HG03442 (cell line): ENCODE measurements at regions not wholly inside any gene's neighbourhood (a gene's known extent, or its start where the extent isn't known, plus 50 kb on each side); places are given as distances from the start of the nearest gene placed in this dataset.

ENCODE experiments used
- ATAC-seq: cut with Tn5 transposase; IDR thresholded peaks from one replicate; pipeline ENCODE4 v1.9.1; 2021; ENCODE audit warnings: mild to moderate bottlenecking, moderate library complexity; ENCODE audit not compliant: unreplicated experiment

DNA sequence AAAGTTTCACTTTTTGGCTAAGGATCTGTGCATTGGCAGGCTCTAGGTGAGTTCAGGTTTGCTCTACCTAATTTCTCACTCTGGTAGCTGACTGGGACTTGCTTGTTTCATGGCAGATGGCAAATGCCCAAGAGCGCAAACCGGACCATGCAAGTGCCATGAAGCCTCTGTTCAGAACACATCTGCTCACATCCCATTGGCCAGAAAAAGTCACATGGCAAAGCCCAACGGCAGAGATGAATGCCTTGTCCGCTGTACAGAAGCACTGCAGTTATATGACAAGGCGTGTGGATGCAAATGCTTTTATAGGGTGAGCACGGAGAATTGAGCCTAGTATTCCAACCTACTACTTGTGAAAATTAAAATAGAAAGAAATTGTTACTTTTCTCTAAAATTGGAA is 202.2 kb upstream of the HMGA2 start:
- no peak for ATAC-seq

DNA sequence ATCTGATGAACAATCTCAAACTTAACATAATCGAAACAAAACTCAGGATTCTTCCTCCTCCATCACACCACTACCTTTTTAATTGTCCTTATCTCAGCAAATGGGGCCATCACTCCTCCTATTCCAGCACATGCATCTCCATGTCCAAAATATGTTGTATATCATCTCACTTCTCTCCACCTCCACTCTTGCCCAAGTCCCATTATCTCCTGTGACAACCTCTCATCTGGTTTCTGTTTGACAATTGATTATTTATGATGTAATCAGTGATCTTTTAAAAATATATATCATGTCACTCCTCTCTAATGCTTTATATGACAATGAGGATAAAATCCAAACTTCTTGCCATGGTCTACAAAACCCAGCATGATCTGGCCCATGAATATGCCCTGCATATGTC is 200.8 kb upstream of the HMGA2 start:
- no peak for ATAC-seq

DNA sequence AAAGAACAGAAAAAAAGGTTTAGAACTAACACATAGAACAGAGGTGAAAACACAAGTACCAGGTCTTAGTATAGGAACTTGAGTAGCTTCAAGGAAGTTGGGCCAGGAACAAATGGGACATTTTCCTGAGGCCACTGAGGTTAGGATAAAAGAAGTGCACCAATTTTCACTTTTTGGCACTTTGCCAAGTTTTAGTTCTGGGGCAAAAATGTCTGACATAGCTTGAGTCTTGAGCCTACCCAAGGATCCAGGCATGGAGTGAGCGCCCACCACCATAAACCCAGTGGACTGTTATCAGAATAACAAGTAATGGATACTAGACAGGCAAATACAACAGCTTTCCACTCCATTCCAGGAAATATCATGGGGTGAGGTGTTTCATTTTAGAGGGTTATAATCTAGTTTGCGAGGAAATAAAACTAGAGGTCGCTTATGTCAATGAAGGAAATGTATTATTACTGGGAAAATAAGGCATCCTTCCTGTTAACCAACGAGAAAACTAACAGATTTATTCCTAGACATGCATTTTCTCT is 199.7 kb upstream of the HMGA2 start:
- no peak for ATAC-seq

DNA sequence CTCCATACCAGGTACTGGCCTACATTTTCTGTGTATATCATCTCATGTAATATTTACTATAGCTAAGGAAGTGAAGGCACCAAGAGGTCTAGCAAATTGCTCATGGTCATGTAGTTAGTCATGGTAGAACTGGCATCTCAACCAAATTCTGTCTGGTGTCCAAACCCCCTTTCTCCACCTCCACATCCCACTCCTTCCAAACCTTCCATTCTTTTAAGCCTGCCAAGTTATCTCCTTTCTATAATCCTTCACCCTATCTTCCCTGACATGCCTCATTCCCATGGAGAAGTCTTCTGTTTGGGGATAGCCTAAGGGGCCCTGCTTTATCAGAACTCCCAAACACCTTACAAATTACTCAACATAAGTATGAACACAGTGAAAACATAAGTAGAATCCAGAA is 196.2 kb upstream of the HMGA2 start:
- no peak for ATAC-seq

DNA sequence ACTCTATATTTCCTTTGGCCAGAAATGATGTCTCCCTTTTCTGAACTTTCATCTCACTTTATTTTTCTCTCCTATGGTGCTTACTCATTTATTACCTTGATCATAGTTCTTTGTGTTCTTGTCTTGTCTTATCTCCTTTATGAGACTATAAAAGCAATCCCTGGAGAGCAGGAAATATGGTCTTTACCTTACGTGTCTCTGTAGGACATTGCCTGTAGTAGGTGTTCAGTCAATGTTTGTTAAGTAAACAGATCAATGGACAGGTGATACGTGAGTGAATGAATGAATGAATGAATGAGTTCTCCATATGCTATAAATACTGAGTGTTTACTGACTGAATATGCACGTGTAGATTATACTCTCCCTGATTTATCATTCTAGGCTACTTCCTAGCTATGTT is 193.7 kb upstream of the HMGA2 start:
- no peak for ATAC-seq

DNA sequence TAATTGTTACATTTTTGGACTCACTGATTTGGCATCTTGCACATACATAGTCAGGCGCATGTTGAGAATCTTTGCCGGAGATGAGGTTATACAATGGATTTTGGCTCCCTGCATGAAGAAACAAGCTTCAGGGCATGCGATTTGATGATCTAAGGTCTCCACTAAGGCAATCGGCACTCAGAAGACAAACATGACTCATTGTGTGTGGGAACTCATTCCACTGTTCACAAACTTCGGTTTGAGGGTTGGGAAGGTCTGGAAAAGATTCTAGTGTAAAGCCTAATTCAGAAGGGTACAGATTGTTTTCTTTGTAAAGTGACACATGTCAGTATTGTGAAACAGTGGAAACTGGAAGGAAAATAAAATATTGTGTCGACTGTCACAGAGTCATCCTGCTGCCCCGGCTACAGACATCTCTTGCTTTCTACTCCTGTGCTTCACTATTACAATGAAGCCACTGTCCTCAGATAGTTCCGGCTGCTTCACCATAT is 192.6 kb upstream of the HMGA2 start:
- no peak for ATAC-seq

DNA sequence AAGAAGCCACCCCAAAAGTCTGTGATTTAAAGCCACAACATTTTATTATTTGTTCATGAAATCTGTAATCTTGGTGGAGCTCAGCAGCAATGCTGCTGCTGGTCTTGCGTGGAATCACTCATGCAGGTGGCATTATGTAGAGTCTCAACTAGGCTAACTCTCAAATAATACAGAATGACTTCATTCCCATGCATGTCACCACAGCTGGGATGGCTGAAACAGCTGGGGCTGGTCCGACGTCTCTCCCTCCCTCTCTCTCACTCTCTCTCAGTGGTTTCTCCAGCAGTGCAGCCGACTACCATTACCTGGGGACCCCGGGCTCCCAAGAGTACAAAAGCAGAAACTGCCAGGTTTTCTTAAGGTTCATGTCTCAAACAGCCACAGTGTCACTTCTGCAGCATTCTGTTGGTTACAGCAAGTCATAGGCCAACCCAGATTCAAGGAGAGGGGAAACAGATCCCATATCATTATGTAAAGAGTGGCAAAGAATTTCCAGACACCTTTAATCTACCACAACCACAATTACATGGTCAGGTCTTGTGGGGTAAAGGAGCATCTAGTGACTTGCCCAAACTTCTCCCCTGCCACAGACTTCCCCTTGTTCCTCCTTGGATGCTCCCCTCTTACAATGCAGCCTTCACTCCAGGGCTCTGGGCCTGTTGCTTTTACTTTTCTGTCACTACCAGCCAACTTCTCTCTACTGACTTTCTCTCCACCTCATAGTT is 192.0 kb upstream of the HMGA2 start:
- ATAC-seq = no peak

DNA sequence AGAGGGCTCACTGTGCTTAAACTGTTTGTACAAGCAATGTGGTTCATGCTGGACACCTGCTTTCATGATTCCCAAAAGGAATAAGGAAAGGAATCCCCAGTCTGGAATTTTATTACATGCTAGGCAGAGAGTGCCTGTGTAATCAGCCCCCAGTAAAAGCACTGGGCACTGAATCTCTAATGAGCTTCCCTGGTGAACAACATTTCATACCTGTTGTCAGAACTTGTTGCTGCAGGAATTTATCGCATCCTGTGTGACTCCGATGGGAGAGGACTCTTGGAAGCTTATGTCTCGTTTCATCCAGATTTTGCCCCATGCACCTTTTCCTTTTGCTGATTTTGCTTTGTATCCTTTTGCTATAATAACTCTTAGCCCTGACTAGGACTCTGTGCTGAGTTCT is 190.2 kb upstream of the HMGA2 start:
- ATAC-seq = no peak

DNA sequence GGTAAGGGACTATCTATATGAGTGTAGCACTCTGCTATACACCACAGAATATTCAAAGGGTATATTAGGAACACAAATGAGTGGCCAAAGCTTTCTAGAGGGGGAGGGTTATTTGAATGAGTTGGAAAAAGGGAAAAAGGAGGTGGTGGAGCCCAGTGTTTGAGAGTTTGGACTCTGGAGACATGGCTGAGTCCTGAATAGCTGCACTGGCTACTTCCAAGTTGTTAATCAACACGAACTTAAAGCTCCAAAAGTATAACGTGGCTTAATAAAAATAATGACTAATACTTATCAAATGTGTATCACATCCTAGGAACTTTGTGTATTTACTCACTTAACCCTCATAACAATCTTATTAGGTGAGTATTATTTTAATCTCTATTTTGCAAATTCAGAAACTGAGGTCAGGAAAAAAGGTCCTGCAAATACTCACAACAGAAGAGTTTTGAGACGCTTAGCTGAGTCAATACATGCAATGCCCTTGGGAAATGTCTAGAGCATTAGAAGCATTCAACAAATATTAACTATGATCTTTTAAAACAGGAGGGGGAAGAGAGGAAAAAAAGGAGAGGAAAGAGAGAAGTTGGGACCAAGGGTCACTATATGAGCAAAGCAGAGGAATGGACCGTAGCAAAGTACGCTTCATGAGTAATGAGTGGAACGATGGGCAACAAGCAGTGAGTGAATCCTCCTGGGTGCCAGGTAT is 189.5 kb upstream of the HMGA2 start:
- no peak for ATAC-seq

DNA sequence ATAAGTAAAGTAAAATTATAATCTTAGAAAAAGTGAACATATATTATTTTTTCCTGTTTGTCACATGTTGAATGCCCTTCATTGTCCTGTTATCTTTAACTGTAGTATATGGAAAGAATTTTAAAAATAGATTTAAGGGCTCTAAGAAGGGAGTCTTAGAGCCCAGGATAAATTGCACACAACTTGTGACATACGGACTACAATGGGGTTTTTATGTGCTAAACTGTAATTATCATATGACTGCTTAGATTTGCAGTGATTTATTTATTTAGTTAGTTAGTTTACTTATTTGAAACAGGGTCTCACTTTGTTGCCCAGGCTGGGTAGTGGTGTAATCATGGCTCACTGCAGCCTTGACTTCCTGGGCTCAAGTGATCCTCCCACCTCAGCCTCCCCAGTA is 187.8 kb upstream of the HMGA2 start:
- ATAC-seq = no peak

DNA sequence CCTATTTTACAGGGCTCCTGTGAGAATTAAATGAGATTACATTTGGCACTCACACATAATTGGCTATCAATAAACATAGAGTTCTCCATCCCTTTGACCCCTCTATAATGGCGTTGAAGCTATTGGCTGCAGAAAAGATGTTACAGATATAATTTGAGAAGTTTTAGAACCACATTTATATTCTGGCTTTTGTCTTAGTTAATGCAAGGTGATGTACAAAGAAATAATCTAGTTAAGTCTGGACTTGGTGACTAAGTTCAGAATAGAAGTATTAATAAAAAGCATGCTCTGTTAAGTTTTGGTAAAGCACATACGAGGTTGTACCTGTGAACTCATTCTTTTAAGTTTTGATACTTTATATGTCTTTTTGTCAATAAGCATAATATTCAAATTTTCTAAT is 187.1 kb upstream of the HMGA2 start:
- no peak for ATAC-seq

DNA sequence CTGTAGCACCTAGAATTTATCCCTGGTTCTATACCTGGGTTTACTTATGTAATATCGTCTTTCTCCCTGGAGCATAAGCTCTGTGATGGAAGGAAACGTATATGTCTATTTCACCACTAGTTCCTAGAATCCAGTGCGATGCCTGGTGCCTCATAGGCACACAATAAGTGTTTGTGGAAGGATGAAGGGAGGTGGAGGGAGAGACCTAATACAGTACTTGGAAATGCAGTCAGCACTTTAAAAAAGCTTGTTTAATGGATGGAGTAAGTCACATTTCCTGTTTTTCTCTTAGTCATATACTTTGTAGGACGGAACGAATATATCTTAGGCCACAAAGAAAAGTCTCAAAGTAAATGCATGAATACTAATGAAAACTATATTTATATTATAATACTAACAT is 186.5 kb upstream of the HMGA2 start:
- no peak for ATAC-seq

DNA sequence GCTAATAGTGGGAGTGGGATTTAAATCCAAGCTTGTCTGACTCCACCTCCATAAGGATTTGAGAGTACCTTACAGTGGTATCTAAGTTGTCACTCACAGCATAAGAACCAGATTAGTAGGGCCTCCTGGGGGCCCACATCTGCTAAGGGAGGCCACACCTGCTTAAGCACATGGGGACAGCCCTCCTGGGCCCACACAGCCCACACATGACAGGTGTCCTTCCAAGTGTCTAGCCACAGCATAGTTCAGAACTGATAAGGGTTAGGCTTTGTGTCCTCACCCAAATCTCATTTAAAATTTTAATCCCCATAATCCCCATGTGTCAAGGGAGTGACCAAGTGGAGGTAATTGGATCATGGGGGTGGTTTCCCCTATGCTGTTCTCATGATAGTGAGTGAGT is 186.0 kb upstream of the HMGA2 start:
- no peak for ATAC-seq

DNA sequence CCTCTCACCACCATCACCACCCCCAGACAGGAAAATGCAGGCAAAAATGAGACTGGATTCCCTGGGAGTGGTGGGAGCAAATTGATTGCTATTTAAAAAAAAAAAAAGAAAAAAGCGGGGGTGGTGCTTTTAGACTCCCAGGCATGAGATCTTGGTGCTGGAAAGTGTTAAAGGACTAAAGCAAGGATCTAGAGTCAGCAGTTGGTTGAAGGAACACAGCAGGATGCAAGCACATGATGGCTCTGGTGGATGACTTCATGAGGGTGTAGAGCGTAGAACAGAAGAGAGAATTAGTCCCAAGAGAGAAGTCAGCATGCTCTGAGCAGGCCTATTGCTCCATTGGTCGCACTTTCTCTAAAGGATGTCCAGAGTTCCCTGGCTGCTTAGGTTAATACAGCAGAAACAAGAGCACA is 183.8 kb upstream of the HMGA2 start:
- ATAC-seq = no peak

DNA sequence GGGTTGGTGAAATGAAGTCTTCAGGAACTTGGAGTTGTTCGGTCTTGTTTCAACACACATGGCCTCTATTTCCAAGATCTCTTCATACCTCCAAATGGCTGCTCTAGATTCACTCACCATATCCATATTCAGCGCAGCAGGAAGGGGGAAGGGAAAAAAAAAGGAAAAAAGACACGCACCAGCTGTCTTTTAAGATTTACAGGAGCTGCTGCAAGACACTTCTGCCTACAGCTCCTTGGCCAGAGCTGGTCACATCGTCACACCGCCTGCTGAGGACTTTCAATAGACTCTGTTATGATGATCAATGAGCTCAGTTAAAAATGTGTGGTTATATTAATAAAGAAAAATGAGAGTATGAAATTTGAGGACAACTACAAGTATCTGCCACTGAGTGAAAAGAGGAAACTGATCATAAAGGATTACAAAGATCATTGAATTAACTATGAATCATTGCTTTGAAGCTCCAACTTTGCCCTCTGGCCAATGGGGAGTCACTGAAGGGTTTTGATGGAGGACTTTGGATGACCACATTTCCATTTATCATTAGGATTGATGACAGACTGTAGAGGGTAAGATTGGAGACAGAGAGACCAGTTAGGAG is 182.1 kb upstream of the HMGA2 start:
- no peak for ATAC-seq

DNA sequence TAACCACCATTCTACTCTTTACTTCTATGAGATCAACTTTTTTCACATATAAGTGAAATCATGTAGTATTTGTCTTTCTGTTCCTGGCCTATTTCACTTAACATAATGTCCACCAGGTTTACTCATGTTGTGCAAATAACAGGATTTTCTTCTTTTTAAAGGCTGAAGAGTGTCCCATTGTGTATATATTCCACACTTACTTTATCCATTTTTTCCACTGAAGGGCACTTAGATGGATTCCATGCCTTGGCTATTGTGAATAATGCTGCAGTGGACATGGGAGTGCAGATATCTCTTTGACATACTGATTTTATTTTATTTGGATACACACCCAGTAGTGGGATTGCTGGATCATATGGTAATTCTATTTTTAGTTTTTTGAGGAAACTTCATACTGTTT is 181.1 kb upstream of the HMGA2 start:
- ATAC-seq = no peak

DNA sequence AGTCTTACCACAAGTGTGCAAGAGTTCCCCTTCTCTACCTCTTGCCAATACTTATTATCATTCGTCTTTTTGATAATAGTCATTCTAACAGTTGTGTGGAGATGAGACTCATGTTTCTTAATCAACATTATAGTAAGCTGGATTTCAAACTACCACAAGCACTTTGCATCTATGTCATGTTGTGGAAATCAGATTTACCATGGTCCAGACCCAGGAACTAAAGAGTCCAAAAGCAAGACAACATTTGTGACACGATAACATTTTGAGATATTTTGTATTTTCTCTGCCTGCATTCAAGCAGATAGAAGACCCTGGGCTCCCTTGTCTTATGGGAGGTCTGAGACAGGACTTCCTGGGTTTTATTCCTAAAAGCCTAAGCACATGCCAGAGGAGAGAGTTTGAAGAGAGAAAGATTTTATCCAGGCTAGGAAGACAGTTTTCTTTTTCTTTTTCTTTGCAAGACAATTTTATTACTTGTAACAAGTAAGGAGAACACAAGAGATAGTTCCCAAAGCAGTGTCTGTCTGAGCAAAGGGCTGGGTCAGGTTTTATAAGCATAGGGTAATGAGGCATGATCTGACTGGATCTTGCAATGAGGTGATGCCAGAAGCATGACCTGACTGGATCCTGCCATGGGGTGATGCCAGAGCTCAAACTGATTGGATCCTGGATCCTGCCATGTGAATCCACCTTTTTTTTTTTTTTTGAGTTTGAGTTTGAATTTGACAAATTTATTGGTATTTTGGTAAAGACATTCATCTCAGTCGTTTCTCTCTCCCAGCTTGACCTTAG is 180.5 kb upstream of the HMGA2 start:
- ATAC-seq = no peak

DNA sequence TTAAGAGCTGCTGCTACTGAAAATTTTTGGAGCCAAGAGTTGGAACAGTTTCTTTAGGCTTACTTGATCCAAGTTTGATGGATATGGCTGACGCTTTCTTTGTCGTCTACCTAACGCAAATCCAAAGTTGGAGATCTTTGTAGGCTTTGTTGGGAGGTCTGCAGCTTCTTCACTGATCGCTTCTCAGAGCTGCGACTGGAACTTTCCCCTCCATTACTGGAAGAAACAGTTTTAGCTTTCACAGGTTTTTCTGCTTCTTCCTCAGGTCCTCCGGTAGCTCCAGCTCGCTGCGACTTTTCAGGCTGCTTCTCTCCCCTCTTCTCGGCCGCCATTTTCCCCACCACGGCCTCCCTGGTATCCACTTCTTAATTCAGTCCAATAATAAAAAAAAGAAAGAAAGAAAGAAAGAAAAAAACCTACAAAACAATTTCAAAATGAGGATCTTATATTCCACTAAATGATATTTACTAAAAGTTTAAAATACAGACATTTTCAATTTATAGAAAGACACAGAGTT is 178.1 kb upstream of the HMGA2 start:
- no peak for ATAC-seq

DNA sequence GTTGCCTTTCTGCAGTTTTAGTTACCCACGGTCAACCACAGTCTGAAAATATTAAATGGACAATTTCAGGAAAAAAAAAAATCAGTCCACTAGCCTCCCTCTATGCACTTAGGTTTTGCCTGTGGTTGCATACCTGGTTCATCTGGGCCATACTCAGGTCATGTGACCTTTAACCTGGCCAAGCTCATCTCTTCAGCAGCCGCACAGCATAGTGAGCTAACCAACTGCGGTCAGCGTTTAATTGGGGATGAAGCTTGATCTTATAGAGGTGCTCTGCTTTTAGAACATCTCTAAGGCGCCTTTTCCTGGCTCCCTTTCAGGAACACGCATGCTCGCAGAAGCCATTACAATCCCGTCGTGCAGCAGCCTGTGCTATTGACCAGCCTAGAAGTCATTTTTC is 177.2 kb upstream of the HMGA2 start:
- no peak for ATAC-seq

DNA sequence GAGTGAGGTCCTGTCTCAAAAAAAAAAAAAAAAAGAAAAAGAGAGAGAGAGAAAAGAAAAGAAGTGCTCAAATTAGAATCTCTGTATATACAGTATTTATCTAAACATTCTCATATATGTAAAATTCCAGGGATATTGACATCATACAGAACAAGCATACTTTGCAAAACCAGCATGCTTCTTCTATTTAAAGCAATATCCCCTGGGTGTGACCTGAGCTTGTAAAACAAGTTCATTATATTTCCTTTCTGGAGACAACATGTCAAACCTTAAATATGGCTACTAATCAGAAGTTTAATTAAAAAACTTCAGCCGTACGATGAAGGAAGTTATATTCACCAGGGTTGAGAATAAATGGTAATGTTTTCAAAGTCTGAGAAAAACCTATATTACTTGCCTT is 175.8 kb upstream of the HMGA2 start:
- no peak for ATAC-seq

DNA sequence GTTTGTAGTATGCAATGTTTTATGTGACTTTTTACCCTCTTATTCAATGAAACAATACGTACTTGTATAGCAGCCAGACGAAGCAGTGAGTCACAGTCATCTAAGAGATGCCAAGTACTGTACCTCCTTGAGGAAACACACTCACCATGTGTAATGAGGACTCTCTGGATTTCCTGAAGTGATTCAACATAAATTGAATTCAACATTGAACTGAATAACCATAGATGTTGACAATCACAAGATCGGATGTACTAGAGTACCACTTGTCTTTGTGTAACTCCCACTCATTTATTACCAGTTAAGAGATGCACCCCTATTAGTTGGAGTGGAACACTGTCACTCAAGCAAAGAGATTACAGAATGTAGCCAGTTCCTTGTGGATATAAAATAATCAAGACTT is 175.2 kb upstream of the HMGA2 start:
- no peak for ATAC-seq
